HG03025 (cell line): ENCODE measurements at regions not wholly inside any gene's neighbourhood (a gene's known extent, or its start where the extent isn't known, plus 50 kb on each side); places are given as distances from the start of the nearest gene placed in this dataset.

ENCODE experiments used
- ATAC-seq: cut with Tn5 transposase; IDR thresholded peaks from one replicate; pipeline ENCODE4 v1.9.1; 2021; ENCODE audit warnings: mild to moderate bottlenecking, moderate library complexity; ENCODE audit not compliant: unreplicated experiment, low FRiP score

DNA sequence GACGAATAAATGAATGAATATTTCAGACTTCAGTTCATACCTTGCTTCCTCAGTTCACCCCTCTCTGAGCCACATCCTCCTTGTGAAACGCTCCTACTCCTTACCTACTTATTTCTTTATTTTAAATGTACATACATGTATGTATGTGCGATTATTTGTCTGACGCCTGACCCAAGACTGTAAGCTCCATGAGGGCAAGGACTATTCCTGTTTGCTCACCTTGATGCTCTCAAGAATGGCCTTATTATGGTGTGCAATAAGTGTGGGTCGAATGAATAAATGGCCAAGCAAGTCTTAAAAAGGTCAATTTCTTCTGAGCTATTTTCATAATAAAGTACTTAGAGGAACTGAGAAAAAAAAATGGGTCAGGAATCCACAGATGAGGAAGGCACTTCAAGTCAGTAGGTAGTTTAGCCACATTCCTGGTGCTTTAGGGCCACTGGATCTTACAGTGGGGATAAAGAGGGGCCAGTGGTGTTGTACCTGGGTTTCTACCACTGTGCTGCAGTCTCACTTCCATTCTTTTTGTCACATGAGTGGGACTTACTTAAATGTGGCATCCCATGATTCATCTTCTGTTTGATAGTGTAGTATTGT, 74.7 kb downstream of the SDC1 start:
- ATAC-seq: no peak

DNA sequence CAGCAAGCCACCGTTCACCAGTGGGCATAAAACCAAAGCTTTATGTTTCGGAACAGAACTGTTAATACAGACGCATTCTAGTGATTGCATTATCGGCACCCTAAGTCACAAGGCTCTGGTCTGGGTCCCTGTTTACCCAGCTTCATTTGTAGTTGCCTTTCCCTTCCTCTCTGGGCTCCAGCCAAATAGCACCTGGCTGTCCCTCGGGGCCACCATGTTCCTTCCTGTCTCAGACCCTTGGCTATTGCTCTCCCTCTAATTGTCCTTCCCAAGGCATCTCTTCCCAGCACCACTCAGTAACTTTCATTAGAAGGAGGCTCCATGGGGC, 75.3 kb downstream of the SDC1 start:
- ATAC-seq: no peak

DNA sequence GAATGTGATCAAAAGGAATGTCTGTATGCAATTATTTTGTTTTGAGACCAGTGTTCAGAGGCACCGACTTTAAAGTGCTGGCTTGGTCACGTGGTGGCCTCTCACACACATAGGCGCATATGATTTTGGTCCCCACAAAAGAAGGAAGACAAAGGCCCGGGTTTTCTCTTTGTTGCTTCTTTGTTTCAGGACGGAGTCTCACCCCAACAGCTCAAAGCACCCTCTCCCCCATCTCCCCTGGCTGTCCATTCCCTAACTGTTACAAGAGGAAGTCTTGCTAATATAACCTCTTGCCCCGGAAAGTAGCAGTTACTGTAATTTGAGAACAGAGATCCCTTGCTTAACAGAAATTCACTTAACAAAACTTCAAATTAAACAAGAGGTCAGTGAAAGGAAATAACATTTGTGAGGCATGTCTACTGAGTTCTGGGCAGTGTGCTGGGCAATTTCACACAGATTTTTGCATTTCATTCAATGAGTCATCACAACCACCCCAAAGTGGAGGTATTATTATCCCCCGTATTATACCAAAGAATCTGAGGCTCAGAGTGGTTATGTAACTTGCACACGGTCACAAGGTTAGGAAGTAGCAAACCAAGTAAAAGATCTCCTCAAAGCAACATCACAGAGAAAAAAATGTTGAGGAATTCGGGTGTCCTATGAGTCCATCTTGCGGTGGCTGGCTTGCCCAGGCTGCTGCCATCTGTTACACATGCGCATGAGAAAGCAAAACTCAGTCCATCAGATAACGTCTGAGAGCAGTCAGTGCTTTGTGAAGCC, 75.8 kb downstream of the SDC1 start:
- ATAC-seq: no peak

DNA sequence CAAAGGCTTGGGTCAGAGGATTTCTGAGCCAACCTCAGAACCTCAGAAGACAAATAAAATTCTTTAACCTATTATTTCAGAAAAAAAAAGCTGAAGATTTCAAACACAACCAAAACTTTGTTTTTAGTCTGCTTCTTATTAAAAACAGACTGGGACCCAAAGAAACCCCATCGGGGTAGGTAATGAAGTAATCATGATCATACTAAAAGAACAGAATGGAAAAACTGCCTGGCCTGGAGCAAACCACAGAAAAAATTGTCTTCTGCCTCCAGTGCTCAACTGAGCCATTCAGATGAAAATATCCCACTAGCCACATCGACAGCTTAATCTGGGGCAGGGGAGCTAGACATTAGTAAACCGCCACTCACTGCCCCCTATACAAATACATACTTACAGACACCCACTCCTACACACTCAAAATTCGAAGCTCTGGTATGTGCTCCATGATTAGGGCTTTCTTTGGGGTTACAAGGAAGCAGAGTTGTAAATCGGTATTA, 76.5 kb downstream of the SDC1 start:
- ATAC-seq: no peak

DNA sequence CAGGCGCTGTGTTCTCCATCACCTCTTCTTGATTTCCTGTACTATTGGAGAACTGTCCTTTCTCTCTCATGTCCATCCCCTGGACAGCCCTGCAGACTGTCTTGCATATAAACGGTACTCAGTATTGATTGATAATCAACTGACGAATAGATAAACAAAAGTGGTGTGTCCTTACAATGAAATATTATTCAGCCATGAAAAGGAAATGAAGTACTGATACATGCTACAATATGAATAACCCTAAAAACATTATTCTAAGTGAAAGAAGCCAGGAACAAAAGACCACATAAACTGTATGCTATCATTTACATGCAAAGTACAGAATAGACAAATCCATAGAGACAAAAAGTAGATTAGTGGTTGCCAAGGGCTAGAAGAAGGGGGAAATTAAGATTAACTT, 77.6 kb downstream of the SDC1 start:
- no peak for ATAC-seq

DNA sequence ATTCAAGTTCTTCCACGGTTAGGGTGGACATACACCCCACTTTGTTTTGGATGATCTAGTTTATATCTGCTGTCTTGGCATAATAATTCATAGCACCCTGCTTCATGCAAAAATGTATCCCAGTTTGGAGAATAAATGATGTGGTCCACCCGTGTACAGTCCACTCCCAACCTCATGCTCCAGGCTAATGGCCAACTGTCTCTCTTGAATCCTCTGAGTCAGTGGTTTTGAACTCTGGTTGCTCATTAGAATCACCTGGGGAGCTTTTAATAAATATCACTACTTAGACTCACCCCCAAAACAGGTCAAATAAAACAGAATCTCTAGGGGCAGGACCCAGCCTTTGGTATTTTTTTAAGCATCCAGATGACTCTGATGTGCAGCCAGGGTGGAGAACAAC, 78.5 kb downstream of the SDC1 start:
- no peak for ATAC-seq

DNA sequence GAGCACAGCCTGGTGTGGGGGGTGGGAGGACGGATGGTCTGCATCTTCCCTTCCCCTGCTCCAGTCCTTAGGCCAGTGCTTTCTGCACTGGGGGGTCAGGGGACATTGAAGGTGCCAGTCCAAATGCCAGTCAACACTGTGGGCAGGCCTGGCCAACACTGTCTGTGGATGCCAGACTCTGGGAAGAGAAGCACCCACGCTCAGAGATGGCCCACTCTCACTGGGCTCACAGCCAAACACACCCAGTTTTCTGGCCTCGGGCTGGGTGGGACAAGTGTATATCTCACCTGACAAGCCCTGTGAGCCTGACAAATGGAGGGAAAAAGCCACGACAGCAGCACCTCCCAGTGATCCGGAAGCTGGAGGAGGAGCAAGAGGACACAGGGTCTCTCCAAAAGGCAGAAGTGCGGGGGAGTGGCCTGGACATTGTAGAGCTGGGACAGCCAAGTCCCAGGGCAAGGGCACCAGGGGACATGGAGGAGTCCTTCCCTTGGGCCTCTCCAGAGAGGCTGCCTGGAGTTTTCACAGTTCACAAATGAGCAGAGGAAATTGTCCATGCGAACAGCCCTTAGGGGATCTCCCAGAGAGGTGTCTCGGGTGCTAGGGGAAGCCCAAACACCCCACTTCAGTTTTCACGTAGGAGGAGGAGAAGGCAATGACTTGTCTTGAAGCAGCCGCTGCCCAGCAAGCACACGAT, 79.3 kb downstream of the SDC1 start:
- peak; percentile 58 for ATAC-seq

DNA sequence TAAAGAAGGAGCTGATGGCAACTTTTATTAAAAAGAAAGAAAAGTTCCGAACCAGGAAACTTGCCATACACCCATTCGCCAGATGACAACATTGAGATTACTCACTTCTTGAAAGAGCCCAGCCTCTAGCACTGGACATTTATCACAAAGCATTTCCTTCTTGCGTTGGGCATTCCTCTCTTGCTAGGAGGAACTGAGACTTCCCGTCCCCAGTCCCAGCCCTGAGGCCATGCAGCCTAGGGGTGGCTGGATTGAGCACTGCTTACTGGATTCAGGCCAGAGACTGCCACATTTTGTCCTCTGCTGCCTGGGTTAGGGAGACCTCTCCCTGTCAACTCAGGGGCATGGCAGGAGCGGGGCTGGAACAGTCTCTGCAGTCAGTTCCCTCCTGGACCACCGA, 80.1 kb downstream of the SDC1 start:
- ATAC-seq: no peak

DNA sequence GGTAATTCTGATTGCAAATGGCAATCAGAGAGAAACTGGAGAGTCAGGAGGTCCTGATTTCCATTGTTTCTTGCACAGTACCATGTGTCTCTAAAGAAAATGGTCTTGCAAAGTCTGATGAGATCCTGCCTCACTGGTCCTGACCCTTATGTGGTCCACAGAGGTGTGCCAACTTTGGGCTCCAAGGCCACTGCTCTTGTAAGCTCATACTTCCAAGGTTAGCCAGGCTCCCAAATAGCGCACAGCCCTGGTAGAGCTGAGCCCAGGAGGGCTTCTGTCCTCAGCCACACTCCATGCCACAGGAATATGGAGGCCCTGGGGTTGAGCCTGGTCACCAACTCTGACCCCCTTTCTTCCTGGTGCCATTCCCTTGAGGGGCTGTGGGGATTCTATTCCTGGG, 80.7 kb downstream of the SDC1 start:
- ATAC-seq: no peak

DNA sequence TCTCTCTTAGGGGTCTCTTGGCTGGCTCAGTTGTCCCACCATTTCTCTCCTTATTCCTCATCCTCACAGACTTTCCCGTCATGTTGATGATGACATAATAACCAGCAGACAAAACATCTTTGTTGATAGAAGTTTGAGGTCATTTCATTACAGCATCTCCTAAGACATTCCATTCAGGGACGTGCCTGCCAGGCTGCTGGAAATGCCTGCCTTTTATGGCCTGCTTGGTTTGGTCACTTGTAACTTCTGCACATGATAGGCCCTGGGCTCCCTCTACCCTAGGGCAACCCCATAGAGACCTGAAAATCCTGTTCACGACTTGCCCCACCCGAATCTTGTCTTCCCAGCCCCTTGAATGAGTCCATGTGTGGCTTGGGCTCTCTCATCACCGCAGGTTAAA, 81.7 kb downstream of the SDC1 start:
- ATAC-seq: no peak

DNA sequence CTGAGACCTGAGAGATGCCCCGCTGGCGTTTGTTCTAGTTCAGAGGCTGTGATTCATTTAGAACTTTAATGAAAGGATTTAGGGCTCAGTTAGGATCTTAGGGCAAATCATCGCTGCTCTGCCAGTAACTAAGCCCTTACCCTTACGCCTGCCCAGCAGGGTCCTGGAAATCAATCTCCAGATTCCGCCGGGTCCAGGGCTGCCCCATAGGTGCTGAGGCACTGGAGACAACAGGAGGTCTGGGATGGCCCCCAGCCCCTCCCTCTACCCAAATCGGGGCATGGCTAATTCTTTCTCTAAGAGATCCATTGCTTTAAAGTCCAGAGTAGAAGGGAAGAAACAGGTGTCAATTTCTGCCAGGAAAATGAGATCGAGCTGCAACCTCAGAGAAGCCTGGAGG, 83.1 kb downstream of the SDC1 start:
- no peak for ATAC-seq

DNA sequence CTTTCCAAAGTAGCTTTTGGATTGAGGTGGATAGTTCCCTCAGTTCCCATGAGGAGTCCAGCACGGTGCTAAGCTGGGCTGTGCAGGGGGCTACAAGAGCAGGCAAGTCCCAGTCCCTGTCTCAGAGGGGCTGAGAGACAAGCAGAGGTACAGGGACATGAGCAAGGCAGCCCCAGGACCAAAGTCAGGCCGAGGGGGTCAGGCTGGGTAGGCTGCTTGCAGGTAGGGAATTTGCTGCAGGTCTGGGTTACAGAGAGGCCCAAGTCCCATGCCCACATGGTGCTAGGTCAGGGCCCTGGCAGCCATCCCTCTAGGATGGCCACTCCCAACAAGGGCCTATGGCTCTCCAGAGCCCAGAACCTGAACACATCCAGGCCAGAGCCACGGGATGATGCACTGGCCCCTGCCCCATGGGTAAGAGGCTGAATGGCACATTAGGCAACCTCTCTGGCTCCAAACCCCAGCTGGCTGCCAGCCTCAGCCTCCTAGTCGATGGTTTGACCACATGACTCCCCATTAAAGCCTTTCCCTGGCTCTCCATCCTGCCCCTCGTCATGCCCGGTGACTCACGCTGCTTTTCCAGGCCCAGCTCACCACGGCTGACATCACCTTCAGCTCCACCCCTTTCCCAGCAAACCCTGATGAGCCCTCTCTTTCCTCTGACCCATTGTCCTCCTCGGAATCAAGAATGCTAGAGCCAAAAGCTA, 83.7 kb downstream of the SDC1 start:
- no peak for ATAC-seq

DNA sequence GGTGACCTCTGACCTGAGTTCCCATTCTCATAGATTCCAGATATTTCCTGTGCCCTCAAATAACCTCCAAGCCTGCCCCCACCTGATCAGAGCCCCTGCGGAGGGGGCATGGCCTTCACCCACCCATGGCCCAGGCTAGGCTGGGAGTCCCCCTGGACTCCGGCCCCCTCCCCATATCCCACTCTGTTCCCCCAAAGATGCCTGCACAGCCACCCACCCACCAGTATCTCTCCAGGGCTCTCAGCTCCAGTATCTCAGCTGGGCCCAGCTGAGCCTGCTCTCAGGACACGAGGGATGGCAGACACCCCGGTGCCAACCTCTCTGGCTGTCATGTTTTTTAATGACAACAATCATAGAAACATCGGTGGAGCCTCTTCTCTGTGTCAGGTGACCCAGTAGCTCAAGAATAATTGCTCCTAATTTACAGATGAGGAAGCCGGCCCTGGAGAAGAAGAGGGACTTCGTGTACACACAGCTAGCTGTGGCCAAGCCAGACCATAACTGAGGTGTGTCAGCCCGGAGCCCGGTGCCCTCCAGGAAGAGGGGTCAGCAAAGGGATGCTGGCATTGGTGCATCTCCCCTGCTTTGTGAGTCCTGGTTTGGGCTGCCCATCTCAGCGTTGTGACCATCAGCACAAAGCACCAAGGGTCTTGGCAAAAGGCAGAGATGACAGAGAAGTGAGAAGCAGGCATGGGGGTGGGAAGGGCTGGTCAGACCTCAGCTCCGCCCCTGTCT, 84.4 kb downstream of the SDC1 start:
- ATAC-seq: no peak

DNA sequence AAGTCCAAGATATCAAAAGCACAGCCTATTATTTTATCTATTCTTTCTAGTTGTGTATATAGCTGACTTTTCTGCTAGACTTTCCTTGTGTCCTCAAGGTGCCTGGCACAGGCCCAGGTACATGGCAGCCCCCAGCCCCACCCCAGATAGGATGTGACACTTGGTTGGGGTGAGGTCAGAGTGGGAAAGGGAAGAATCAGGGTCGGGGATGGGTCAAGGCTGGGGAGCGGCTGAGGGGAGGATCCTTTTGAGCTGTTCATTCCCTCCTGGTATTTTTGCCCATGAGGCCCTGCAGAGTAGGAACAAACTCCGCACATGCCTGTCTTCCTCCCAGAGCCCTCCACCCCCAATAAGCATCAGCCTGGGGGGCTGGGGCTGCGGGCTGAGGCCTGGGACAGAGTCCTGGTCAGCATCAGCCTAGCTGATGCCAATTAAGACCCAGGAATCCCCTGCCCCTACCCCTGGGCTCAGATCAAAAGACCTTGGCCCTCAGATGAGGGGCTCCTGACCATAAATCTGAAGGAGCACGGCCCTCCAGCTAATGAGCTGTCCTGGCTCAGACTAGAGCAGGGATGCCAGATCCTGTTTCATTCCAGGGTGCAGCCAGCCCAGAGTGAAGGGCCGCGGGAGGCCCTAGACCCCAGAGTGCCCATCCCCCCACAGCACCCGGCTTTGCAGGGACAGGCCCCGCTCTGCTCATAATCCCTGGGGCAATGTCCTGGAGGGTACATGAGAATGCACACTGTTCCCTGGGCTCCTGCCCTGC, 85.3 kb downstream of the SDC1 start:
- no peak for ATAC-seq

DNA sequence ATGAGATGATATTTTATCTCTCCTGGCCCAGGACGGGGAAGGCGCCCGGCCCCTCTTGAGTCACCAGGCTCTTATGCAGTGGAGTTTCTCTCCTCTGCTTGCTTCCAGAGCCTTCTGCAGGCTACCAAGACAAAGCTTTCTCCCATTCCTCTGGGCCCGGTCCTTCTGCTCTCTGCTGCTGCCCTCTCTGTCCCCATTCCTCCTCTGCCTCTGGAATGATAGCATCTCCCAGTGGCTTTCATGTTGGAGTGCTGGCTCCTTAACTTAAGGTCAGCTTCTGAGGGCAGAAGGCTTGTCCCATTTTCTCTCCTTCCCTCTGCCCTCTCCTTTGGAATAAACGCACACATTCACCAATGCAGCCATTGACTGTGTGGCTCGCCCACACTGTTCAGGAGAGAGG, 86.2 kb downstream of the SDC1 start:
- ATAC-seq: no peak

DNA sequence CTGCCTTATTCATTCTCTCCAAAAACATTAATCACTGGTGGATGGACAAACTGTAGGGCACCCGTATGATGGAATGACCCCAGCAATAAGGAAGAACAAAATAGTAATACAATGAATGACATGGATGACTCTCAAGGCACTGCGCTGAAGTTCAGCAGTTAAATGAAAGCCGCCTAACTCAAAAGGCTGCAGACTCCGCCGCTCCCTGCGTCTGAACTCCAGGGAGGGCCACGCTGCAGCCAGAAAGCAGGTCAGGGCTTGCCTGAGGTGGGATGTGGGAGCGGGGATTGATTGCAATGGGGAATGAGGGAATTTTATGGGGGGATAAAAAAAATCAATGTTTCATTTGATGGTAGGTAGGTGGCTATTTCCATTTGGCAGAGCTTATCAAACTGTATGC, 86.5 kb upstream of the LAPTM4A start:
- ATAC-seq: no peak

DNA sequence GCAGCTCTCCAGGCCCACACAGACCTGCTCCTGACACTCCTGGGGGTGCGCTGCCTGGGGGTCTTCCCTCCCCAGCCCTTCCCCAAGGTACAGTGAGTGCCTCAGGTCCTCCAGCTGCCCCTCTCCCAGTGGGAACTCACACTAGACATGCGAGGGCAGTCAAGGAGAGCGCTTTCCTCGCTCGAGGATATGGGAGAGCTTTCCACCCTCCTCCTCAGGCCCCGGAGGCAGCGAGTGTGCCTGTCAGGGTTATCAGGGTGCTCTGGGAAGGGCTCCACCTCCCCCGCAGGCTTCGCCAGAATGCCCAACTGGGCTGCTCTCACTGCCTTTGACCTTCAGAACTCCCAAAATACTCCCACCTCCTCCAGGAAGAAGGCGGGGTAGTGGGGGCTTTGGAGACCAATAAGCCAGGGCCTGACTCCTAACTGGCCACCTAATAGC, 85.7 kb upstream of the LAPTM4A start:
- no peak for ATAC-seq

DNA sequence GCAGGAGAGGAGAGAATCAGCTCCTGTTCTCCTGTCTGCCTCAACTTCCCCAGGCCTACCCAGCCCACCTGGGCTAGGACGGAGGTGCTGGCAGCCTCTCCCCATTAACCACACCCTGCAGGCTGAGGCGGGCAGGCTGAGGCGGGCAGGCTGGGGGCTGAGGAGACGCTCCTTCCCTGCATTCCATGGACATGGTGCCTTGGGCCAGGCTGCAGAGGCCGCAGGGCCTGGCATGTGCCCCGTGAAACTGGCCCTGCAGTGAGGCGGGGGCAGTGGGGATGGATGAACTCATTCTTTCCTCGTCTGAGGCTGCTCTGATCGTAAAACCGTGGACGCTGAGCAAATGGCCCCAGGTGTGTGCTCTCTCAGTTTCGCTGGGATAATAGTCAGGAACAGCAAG, 84.7 kb upstream of the LAPTM4A start:
- ATAC-seq: no peak

DNA sequence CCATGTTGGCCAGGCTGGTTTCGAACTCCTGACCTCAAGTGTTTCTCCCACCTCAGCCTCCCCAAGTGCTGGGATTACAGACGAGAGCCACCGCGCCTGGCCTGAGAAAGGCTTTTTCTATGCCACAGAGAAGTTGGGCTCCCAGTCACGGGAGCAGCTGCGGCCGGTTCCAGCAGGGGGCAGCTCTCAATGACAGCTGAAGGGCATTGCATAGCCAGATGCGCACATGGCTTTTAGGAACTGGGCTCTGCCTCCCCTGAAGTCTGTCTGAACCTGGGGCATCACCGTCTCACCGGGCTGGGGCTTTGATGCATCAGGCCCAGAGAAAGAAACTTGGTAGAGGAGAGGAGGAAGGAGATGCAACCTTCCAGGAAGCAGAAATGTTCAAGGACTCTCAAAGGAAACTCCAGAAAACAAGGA, 84.2 kb upstream of the LAPTM4A start:
- ATAC-seq: peak; percentile 77
